Kidney glomerular epithelial cell (primary cell): ENCODE measurements at regions not wholly inside any gene's neighbourhood (a gene's known extent, or its start where the extent isn't known, plus 50 kb on each side); places are given as distances from the start of the nearest gene placed in this dataset.
A peak's percentile ranks its signal among the peaks of the same experiment; 100 is the strongest.
"Not testable (repeated sequence)": the region's sequence is repeated elsewhere in the genome, so short reads cannot be mapped to it uniquely, and the experiment has no call there.

ENCODE experiments used
- DNase-seq: peaks from one replicate; lab custom pipeline; 2025; lab: John Stamatoyannopoulos, UW

DNA sequence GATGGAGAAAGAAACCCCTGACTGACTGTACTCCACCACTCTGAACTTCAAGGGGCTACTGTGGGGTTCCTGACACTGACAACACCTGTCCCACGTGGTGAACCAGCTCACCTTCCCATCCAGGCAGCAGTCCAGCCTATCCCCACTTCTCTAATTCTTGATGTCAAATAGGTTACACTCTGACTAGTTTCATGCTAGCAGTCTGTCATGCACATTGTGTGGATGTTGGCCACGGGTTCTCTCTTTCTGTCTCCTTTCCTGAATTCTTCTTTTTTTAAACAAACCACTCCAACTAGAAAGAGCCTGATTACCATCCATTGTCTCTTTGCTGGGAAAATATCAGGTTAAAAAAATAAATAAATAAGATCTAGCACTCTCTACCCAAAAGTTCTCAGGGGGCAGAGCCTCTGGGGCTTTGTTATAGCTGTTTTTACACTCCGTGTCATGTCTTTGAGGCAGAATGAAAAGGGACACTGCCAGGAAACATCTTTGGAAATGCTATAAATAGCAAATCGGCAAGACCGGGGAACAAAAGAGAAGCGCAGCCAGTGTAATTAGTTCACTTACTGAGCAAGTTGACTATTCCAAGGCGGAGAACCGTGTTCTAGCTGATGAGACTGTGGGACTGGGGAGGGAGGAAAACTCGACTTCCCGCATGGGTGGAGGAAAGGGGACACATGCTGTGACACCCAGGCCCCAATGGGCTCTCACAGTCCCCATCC lies 356.1 kb downstream of the OMA1 start:
- no peak for DNase-seq

DNA sequence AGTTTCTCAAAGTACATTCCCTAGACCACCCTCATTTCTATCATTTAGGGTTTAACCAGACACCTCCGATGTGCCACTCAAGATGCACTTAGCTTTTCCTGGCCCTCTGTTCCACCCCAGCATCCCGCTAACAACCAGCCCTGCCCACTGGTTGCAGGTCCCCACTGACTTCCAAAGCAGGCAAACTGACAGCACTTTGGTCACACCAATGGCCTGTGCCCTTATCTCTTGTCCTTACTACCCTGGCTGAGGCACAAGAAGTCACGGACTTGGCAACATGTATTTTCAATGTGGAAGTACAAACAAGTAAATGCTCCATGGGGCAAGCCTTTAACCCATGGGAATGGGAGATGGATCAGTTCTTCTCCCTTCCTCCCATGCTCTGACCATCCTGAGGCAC lies 357.1 kb downstream of the OMA1 start:
- DNase-seq: no peak

DNA sequence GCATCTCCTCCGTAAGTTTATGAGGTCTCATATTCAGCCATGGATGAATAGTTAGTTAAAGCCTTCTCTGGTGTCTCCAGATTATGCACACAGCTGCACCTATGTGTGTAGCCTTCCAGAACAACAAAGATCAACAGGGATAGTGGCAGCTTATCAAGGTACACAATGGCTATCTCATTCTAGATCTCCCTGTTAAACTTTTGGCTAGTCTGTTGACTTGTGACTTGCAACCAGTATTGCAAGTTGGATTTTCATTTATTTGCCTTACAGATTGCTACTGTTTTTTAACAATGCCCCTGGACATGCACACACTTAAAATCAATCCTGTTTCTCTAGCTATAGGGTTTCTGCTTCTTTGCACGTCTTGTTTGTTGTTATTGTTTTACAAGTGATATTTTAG lies 363.2 kb downstream of the OMA1 start:
- DNase-seq: no peak

DNA sequence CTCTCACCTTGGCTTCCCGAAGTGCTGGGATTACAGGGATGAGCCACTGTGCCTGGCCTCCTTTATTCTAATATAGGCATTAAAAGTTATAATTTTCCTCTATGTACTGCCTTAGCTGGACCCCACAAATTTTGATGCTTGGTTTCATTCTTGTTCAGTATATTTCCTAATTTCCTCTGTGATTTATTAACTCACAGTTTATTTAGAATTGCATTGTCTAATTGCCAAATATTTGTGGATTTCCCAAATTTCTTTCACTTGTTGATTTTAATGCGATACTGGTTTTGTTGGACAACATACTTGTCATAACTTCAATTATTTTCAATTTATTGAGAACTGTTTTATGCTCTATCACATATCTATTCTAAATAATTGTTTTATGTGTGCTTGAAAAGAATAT lies 366.0 kb downstream of the OMA1 start:
- DNase-seq: no peak

GRCh38 chr1:58169160-58169559 lies 377.4 kb downstream of the OMA1 start:
- not testable (repeated sequence) for DNase-seq

DNA sequence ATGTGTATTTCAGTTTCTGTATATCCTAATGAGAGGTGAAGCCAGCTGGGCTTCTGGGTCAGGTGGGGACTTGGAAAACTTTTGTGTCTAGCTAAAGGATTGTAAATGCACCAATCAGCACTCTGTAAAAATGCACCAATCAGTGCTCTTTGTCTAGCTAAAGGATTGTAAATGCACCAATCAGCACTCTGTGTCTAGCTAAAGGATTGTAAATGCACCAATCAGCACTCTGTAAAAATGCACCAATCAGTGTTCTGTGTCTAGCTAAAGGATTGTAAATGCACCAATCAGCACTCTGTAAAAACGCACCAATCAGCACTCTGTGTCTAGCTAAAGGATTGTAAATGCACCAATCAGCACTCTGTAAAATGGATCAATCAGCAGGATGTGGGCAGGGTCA lies 379.4 kb downstream of the OMA1 start:
- DNase-seq: not testable (repeated sequence)

DNA sequence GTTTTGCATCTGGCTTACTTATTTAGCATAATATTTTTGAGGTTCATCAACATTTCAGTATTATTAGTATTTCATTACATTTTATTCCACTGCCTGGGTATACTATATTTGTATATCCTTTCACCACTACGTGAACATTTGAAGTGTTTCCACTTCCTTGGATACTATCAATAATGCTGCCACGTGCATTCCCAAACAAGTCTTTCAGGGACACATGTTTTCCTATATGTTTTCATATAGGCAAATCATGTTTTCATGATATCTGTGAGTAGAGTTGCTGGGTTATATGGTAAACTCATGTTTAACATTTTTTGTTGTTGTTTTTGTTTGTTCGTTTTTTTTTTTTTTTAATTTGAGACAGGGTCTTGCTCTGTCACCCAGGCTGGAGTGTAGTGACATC lies 380.1 kb downstream of the OMA1 start:
- no peak for DNase-seq

DNA sequence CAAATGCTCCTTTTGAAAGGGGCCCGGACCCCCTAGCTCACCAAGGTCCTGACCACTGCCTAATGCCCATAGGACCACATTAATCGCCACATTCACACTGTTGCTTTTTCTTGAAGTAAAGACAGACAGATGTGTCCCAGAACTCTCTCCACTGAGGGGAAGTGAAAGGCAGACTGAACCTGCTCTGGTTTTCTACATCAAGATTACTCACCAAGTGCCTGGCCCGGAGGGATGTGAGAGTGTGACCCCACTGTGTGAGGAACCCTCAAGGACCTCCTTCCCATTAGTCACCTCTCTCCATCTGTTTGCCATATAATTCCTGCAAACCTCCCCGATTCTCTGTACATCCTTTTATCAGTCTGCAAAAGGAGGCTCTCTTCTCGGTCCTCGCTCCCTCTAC lies 381.5 kb downstream of the OMA1 start:
- no peak for DNase-seq

GRCh38 chr1:58162952-58163550 lies 383.5 kb downstream of the OMA1 start:
- peak; percentile 72 for DNase-seq

GRCh38 chr1:58159434-58159830 lies 387.1 kb downstream of the OMA1 start:
- DNase-seq: no peak

GRCh38 chr1:58158506-58159433 lies 387.8 kb downstream of the OMA1 start:
- no peak for DNase-seq

- DNase-seq: no peak
Observed at GRCh38 chr1:58158016-58158415, 388.5 kb downstream of the OMA1 start.

- no peak for DNase-seq
Observed at GRCh38 chr1:58157256-58157655, 389.3 kb downstream of the OMA1 start.

DNA sequence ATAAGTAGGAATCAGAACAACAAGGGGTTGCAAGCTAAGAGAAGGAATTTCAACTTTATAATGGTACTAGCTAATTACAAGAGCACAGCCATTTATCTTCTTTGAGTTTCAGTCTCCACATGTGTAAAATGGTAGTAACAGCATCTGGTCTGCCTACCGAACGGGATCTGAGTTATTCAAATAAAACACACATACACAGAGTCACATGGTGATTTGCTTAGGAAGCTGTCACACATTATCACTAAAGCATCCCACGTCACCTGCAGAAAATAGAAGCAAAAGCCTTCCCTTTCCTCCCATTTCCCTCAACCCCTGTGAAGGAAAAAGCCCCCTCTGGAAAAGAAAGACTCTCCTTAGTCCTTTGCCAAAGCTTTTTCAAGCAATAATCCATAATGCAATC lies 389.7 kb downstream of the OMA1 start:
- no peak for DNase-seq

DNA sequence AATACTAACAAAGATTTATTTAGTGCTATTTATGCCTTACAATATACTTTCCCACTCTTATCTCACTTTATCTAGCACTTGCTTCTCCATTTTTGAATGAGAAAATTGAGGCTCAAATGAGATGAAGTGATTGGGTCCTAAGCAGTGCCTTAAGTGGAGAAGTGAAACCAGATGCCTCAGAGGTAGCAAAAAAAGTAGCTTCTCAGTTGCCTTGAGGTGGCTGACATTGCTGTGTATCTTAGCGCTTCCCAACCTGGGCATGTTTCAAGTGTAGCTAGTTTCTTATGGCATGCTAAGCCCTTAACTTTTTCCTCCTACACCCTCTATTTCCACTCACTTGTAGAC lies 390.4 kb downstream of the OMA1 start:
- DNase-seq: no peak

DNA sequence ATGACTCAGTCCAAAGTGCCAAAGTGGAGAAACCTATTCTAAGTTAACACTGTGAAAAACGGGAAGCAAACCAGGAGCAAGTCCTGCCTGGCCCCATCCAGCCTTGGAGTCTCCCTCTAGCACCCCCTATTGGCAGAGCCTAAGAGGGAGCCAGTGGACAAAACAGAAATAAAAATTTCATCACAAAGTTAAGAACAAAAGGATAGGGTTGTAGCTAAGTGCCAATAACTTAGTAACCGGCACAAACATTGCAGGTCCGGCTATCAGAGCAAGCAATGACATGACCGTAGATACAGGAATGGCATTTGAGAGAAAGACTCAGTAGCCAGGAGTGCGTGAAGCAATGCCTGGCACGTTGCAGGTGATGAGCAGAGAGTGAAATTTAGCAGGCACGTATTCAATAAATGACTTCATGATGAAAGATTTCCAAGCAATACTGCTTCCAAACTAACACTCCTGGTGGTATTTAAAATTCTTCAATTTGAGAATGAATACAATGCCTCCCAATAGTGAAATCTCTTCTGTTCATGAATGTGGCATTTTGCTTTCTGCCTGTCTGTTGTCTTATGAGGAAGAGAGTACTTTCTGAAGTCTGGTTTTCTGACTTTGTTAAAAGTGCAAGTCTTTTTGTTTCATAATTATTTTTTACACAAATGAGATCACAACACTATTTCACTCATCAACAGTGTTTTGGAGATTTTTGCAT lies 391.0 kb downstream of the OMA1 start:
- no peak for DNase-seq

GRCh38 chr1:58154256-58154655 lies 392.3 kb downstream of the OMA1 start:
- DNase-seq: no peak

- no peak for DNase-seq
Observed at GRCh38 chr1:58152697-58153096, 393.8 kb downstream of the OMA1 start.

DNA sequence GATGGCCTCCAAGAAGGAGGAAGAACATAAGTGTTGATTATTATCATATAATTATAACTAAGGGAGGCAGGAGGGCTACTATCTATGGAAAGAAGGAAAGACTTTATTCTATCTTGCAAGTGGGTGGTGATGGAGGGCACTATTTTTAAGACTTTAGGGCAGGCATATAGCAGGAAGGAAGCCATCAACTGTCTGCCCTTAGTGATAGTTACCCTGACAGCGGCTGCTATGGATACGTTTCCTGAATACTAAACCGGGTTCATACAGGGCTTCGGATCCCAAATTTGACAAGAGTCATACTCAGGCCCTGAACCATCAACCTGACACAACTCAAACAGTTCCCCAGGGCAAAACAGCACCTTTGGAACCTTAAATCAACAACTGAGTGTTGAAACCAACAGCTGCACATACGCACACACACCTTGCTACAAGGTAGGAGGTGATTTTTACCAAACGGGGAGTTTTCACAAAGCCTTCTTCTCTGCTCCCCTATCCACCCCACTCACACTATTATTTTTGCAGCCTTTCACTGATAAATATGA lies 397.2 kb downstream of the OMA1 start:
- no peak for DNase-seq

- DNase-seq: no peak
Observed at GRCh38 chr1:58144698-58145270, 401.7 kb downstream of the OMA1 start.

GRCh38 chr1:58143972-58144697 lies 402.4 kb downstream of the OMA1 start:
- DNase-seq: no peak
